Ovary (tissue), 7 donors: ENCODE measurements at regions not wholly inside any gene's neighbourhood (a gene's known extent, or its start where the extent isn't known, plus 50 kb on each side); places are given as distances from the start of the nearest gene placed in this dataset.

ENCODE experiments used
- DNase-seq, 5 donors: peaks; one replicate each; pipeline ENCODE4 v3.0.0-alpha.2; 2019 to 2020
- H3K27ac ChIP-seq, 2 donors: fragments of 200-600 bp; one replicate each; pipeline versions ENCODE4 v1.5.1 to v1.8.0; 2019 to 2022
- H3K27me3 ChIP-seq: fragments of 200-600 bp; one replicate; pipeline ENCODE4 v1.8.0; 2022
- H3K36me3 ChIP-seq: fragments of 200-600 bp; sonication (generic); one replicate; pipeline ENCODE4 v1.5.1; 2019
- H3K4me1 ChIP-seq: one replicate; pipeline ENCODE4 v1.8.1; 2013; ENCODE audit warnings: mild to moderate bottlenecking, moderate library complexity; ENCODE audit not compliant: insufficient read depth
- H3K4me3 ChIP-seq: fragments of 200-600 bp; sonication (generic); one replicate; pipeline ENCODE4 v1.5.1; 2017
- H3K9me3 ChIP-seq, 2 donors: fragments of 200-600 bp in 1 of 2; sonication (generic) in 1 of 2; one replicate each; pipeline versions ENCODE4 v1.5.1 to v1.8.1; 2013 to 2019; ENCODE audit warnings: mild to moderate bottlenecking in 1 of 2, moderate library complexity in 1 of 2
- CTCF ChIP-seq, 3 donors: fragments of 450-650 bp in 2 of 3; fragments of 200-600 bp in 1 of 3; IDR thresholded peaks; one replicate each; pipeline versions ENCODE4 v1.5.1 to v1.8.0; 2016 to 2022; ENCODE audit warnings: antibody characterized with exemption in 3 of 3, mild to moderate bottlenecking in 1 of 3
- EP300 ChIP-seq: sonication (generic); formaldehyde crosslinking; IDR thresholded peaks from one replicate; pipeline ENCODE4 v1.6.1; 2017; ENCODE audit warnings: antibody characterized with exemption
- POLR2A ChIP-seq: fragments of 450-650 bp; IDR thresholded peaks from one replicate; pipeline ENCODE4 v1.6.1; 2017; ENCODE audit warnings: antibody characterized with exemption, mild to moderate bottlenecking, moderate library complexity
- WGBS, 3 donors: extraction: QIAGEN DNeasy Blood & Tissue Kit in 1 of 3; methylation state at CpG; one replicate each; pipeline versions ENCODE4 v1.1.5 to v1.1.7; 2013 to 2017; 5-methylcytosine and 5-hydroxymethylcytosine counted together
- intact Hi-C, 4 donors: fragments of 100-400 bp; cut with DNase I; formaldehyde crosslinking; loops; one replicate each; pipeline versions ENCODE4 v1.11.0 to v1.15.1; 2022 to 2023
- donor health status: DM: no; HTN: no; CAD: no; lungs with moderate emphysema.
- donor health status: DM: no; HTN: no; CAD: no.
- donor health status: Bipolar disorder and iron deficiency.
- donor health status: DM: no; HTN: no; CAD: no.
- donor health status: DM: yes; HTN: yes; CAD: no.

- no peak for DNase-seq
- H3K27ac ChIP-seq, result no peak overlapping the region
- WGBS, 3 donors, result 86 to 89% (median 88%) methylated on average over 12 to 13 of the region's 13 CpGs
- H3K4me3 ChIP-seq, result no peak overlapping the region
- no peaks in the 10 kb centered on the region for H3K4me1 ChIP-seq
- TF ChIP-seq POLR2A (no peak), CTCF (IDR thresholded peaks at IDR 0.05) (no peak), EP300 (no peak)
- intact Hi-C loops, result no loop called here
- H3K9me3 ChIP-seq, result no peaks in the 10 kb centered on the region
- no peaks in the 10 kb centered on the region for H3K27me3 ChIP-seq
- no peaks in the 10 kb centered on the region for H3K36me3 ChIP-seq
These were observed 423.4 kb upstream of the SEMA6A start for GRCh38 chr5:116998024-116998423.

- H3K36me3 ChIP-seq, result no peaks in the 10 kb centered on the region
- no peaks in the 10 kb centered on the region for H3K27me3 ChIP-seq
- WGBS, 3 donors, result 78 to 90% (median 88%) methylated on average over 2 of the region's 2 CpGs
- TF ChIP-seq CTCF (IDR thresholded peaks at IDR 0.05), result no peak
- TF ChIP-seq EP300, result no peak
- TF ChIP-seq POLR2A, result no peak
- no peaks in the 10 kb centered on the region for H3K9me3 ChIP-seq
- H3K4me1 ChIP-seq, result no peaks in the 10 kb centered on the region
- intact Hi-C loops, result no loop called here
- no peak overlapping the region for H3K27ac ChIP-seq
- no peak overlapping the region for H3K4me3 ChIP-seq
- DNase-seq, result no peak
These were observed 418.1 kb upstream of the SEMA6A start for GRCh38 chr5:116992681-116993080.

GRCh38 chr5:116989995-116990394 is 415.4 kb upstream of the SEMA6A start:
- DNase-seq, result no peak
- no peaks in the 10 kb centered on the region for H3K9me3 ChIP-seq
- H3K36me3 ChIP-seq, result no peaks in the 10 kb centered on the region
- H3K27me3 ChIP-seq, result no peaks in the 10 kb centered on the region
- TF ChIP-seq EP300 (no peak), CTCF (IDR thresholded peaks at IDR 0.05) (no peak), POLR2A (no peak)
- H3K27ac ChIP-seq, result no peak overlapping the region
- no peaks in the 10 kb centered on the region for H3K4me1 ChIP-seq
- intact Hi-C loops, result no loop called here
- no peak overlapping the region for H3K4me3 ChIP-seq
- 91 to 95% (median 93%) methylated on average over 3 of the region's 3 CpGs for WGBS, 3 donors

DNA sequence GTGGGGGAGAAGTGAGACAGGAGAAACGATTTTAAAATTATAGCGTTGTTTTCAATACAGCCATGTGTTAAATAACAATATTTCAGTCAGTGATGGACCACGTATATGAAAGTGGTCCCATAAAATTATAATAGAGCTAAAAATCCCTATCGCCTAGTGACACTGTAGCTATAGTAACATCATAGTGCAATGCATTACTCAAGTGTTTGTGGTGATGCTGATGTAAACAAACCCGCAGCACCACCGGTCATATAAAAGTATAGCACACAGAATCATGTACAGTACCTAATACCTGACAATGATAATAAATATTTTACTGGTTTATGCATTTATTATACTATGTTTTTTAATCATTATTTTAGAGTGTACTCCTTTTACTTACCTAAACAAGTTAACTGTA is 407.4 kb upstream of the SEMA6A start:
- intact Hi-C loops, result no loop called here
- Histone ChIP-seq H3K4me3 (no peak overlapping the region), H3K36me3 (no peaks in the 10 kb centered on the region), H3K27me3 (no peaks in the 10 kb centered on the region), H3K27ac (no peak overlapping the region), H3K4me1 (no peaks in the 10 kb centered on the region), H3K9me3 (no peaks in the 10 kb centered on the region)
- DNase-seq, result no peak
- 75 to 79% (median 76%) methylated on average over 6 of the region's 6 CpGs for WGBS, 3 donors
- TF ChIP-seq EP300, result no peak
- no peak for TF ChIP-seq POLR2A
- no peak for TF ChIP-seq CTCF (IDR thresholded peaks at IDR 0.05)

DNA sequence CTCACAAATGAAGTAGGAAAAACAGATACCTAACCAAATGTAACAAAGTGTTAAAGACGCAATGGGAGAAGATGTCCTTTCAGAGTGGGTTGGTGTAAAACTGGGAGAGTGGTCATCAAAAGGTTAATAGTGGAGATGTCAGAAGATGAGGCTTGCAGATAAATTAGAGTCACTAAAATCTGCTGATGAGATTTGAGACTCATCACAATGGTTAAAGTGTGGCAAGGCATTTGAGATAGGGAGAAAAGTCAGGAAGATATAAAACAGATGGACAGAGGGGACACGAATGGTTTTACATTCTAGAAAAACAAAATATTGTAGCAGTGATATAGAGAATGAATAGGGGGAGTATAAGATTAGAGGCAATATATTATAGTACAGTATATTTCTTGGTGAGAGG is 406.0 kb upstream of the SEMA6A start:
- no peak for DNase-seq

More for the DNA sequence above, 406.0 kb upstream of the SEMA6A start:
- Histone ChIP-seq H3K4me1 (no peaks in the 10 kb centered on the region), H3K9me3 (no peaks in the 10 kb centered on the region), H3K27me3 (no peaks in the 10 kb centered on the region), H3K36me3 (no peaks in the 10 kb centered on the region), H3K4me3 (no peak overlapping the region), H3K27ac (no peak overlapping the region)
- intact Hi-C loops, result no loop called here
- WGBS, 3 donors, result 58 to 68% (median 59%) methylated on average over 2 of the region's 2 CpGs
- TF ChIP-seq POLR2A, result no peak
- TF ChIP-seq EP300, result no peak
- no peak for TF ChIP-seq CTCF (IDR thresholded peaks at IDR 0.05)
